Astrocyte of the cerebellum (primary cell): ENCODE measurements at regions not wholly inside any gene's neighbourhood (a gene's known extent, or its start where the extent isn't known, plus 50 kb on each side); places are given as distances from the start of the nearest gene placed in this dataset.

ENCODE experiments used
- DNase-seq: peaks from one replicate; pipeline ENCODE4 v3.0.0-alpha.2; 2011; ENCODE audit warnings: low read depth
- H3K4me3 ChIP-seq: 2 replicates; pipeline ENCODE4 v1.5.1; 2011; ENCODE audit warnings: mild to moderate bottlenecking, low read depth, low read length, moderate library complexity
- CTCF ChIP-seq: IDR thresholded peaks from 2 replicates; pipeline ENCODE4 v1.5.1; 2012; ENCODE audit warnings: low read length, low read depth, moderate library complexity, mild to moderate bottlenecking; ENCODE audit errors: missing control alignments
- in situ Hi-C: cut with HindIII; loops from 2 replicates; pipeline ENCODE4 v1.10.0; 2017; ENCODE audit warnings: low sequenced_read_pairs

DNA sequence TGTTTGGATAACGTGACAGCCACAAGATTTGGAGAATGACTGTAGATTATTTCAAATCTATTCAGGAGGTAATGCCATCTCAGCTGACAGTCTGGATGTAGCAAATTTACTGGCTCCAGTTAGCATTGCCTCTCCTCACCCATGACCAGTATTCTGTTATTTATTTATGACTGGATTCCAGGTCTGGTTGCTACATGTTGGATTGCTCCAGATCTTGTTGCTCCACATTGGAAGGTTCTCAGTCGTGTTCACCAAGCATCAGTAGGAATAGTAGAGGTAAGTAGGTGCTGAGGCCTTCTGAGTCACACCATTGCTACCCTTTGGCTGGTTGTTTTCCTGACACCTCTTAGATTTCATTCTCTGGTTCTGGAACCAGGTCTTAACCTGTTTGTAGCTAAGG, 69.5 kb upstream of the ELOVL5 start:
- in situ Hi-C loops, result no loop called here
- DNase-seq, result no peak
- no peak overlapping the region for H3K4me3 ChIP-seq
- TF ChIP-seq CTCF, result no peak

DNA sequence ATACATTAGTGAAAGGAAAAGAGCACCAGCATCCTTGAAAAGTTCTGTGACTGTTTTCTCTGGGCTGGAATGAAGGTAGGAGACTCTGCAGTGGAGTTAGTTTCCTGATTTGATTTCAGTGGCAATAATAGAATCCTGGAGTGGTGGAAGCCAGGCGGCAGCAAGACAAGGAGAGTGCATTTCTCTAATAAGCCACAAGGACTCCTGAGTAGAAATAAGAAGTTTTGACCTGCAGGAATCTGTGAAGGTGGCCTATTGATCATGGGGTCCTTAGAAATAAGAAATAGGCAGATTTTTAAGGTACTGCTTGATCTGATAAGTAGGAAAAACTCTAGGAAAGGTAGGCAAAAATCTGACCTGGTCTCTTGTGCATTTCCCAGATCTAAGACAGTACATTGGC, 68.4 kb upstream of the ELOVL5 start:
- in situ Hi-C loops, result no loop called here
- no peak for DNase-seq
- no peak overlapping the region for H3K4me3 ChIP-seq
- TF ChIP-seq CTCF, result no peak

DNA sequence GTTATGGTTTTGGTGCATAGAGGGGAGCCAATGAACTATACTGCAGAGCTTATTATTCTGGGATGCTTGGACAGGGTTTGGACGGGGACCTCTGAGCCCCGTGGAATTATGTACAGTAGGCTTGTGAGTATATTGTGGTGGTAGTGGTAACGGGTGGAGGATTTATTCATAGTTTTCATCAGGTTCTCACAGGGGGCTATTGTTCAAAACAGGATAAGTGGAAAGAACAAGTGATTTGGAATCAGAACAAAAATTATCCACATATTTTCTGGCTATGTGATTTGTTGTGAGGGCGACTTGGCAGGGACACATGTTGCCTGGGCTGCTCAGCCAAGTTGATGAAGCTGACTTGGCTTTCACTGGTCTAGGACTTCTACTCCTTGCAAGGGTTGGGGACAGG, 64.6 kb upstream of the ELOVL5 start:
- in situ Hi-C loops, result no loop called here
- TF ChIP-seq CTCF, result no peak
- peak; percentile 52 for DNase-seq

GRCh38 chr6:53412751-53413150, 64.0 kb upstream of the ELOVL5 start:
- no peak for DNase-seq
- no peak for TF ChIP-seq CTCF
- H3K4me3 ChIP-seq, result no peak overlapping the region
- in situ Hi-C loops, result no loop called here

More for the DNA sequence above, 64.6 kb upstream of the ELOVL5 start:
- H3K4me3 ChIP-seq, result no peak overlapping the region

GRCh38 chr6:53412021-53412715, 63.4 kb upstream of the ELOVL5 start:
- in situ Hi-C loops, result no loop called here
- H3K4me3 ChIP-seq, result no peak overlapping the region
- DNase-seq, result no peak
- no peak for TF ChIP-seq CTCF

- in situ Hi-C loops, result no loop called here
- TF ChIP-seq CTCF, result no peak
- H3K4me3 ChIP-seq, result no peak overlapping the region
- DNase-seq, result no peak
These were observed 62.7 kb upstream of the ELOVL5 start for GRCh38 chr6:53411451-53411850.
